Activated T-cell treated with anti-CD3 and anti-CD28 coated beads, Interleukin-2, amount 50 U/mL, for 48 hours (primary cell): ENCODE measurements at regions not wholly inside any gene's neighbourhood (a gene's known extent, or its start where the extent isn't known, plus 50 kb on each side); places are given as distances from the start of the nearest gene placed in this dataset.
"Not testable (repeated sequence)": the region's sequence is repeated elsewhere in the genome, so short reads cannot be mapped to it uniquely, and the experiment has no call there.

Experiments used
- DNase-seq, 2 experiments: peaks; one replicate each; pipeline ENCODE4 v3.0.0-alpha.2; 2020

DNA sequence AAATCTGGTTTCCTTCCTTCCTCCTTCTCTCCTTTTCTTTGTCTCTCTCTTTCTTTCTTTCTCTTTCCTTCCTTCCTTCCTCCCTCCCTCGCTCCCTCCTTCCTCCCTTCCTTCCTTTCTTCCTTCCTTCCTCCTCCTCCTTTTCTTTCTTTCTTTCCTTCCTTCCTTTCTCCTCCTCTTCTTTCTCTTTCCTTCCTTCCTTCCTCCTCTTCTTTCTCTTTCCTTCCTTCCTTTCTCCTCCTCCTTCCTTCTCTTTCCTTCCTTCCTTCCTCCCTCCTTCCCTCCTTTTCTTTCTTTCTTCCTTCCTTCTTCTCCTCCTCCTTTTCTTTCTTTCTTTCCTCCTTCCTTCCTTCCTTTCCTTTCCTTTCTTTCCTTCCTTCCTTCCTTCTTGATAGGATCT, 61.2 kb downstream of the VIP start:
- no peak for DNase-seq

DNA sequence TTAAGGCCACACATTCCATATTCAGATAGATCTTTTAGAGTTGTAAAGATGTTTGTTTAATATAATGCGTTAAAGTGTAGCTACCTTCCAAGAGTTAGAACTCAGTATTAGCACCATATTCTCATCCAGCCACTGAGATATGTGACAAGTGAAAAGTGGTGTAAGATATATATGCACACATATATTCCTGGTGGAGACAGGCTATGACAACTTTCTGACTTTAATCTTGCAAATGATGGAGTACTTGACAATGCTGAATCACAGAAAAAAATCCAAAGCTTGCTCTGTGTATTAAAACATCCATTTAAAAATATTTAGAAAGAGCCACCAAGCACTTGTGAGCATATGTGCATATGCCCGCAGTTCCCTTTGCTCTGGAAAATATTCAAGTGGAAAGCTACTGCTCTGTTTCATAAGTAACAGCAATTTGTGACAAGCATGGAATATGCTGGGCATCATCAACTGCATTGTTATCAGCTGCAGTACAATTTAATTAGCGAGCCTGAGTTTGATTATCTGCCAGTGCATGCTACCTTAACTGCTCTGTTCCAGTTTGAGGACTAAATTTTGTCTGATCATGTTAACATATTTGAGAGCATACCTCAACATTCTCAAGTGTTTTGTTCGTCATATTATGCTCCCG, 64.8 kb downstream of the VIP start:
- DNase-seq, result no peak

DNA sequence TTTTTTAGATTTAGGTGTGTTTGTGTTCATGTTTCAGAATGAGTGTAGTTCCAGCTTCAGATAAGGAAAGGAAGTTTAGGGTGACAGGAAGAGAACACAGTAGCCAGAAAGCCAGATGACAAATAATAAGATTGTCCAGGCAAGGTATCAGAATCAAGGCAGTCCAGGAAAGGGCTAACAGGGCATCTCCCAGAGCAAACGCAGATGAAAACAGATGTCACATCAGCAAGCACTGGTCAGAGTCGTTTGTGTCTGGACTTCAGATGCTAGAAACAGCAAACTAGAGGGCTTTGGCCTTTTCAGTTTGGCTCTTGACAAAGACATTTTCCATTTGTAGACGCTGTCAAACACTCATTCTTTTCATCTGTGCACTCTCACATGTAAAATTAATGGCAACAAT, 65.5 kb downstream of the VIP start:
- no peak for DNase-seq

DNA sequence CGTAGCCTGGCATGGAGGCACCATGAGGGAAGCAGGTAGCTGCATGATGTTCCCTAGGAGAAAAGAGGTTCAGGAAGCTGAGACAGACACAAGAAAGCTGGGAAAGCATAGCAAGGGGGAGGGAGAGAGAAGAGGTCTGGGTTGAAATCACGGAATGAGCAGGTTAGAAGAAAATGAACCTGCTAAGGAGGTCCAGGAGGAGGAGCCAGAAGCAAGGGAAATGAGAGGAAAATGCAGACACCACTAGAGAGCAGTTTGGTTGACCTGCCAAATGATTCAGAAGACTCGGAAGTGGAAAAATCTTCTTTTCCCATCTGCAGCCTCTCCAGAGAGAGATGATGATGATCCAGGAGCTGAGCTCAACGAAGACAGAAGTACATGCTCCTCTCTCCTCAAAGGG, 70.9 kb downstream of the VIP start:
- no peak for DNase-seq

DNA sequence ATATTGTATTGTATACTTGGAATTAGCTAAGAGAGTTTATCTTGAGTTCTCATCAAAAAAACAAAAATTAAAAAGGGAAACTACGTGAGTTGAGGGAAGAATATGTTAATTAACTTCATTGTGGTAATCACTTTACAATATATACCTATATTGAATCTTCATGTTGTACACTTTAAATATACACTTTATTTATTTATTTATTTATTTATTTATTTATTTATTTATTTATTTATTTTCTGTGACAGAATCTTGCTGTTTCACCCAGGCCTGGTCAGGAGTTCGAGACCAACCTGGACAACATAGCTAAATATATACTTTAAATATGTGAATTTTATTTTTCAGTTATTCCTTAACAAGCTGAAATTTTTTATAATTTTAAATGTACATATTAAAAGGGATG, 74.1 kb downstream of the VIP start:
- no peak for DNase-seq

DNA sequence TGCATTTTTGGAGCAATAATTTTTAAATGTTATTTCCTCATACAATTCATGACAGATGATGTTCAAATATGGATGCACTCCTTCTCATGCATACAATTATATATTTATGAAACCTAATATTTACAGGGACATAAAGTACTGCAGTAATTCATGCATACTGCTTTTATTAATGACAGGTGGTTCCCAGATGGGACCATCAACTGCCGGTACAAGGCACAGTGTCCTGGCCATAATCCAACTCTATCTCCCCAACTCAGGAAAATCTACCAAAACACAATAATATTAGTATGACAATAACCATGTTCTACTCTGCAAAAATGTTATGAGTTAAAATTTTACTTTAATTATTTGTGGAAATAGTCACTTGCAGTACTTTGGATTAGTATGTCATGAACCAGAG, 77.8 kb downstream of the VIP start:
- DNase-seq, result no peak

DNA sequence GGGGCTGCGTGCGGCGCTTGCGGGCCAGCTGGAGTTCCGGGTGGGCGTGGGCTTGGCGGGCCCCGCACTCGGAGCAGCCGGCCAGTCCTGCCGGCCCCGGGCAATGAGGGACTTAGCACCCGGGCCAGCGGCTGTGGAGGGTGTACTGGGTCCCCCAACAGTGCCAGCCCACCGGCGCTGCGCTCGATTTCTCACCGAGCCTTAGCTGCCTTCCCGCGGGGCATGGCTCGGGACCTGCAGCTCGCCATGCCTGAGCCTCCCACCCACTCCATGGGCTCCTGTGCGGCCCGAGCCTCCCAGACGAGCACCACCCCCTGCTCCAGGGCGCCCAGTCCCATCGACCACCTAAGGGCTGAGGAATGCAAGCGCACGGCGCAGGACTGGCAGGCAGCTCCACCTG, 83.8 kb downstream of the VIP start:
- not testable (repeated sequence) for DNase-seq

DNA sequence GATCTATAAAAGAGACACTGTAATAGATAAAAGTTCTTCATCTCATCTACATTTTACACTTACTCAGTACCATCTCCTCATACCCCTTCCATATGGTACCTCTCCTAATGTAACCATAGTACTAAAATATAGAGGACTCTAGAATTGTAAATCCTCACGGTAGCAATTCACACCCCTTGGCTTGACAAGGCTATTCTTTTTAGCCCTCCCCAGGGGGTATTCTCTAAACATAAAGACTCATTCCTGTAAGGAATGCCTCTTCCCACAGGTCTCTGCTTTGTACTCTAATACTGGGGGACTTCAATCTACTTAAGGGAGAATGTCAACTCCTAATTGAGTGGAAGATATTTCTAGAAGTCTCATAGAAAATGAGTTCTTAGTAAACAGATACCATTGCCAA, 85.9 kb downstream of the VIP start:
- DNase-seq, result no peak

DNA sequence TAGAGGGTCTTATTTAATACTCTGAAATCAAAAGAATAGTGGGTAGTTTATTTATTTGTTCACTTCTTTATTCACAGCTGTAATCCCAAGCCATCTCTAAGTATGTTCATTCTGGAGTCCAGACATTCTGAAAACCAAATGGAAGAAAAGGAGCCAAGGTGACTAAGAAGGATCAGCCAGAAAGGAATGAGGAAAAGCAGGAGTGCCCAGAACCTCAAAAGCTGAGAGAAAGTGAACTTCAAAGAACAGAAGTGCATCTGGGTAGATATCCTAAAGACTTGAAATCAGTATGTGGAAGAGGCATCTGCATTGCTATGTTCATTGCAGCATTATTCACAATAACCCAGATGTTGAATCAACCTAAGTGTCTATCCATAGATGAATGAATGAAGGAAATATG, 94.8 kb downstream of the VIP start:
- no peak for DNase-seq

DNA sequence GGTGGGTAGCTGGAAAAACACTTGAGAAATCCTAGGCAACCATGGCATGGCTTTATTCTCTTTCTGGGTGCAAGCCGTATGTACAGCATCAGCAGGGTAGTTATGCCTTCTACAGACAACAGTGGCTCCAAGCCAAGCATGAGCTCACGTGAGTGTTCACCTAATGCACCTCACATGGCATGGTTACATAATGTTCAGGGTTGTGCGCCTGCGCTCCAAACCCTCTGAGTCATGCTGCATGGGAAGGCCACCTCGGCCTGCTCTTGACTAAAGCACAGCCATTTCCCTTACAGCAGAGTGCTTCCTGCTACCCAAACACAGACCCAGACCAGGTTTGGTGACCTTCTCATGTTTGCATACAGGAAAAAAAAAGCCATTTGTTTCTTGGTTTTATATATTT, 96.2 kb downstream of the VIP start:
- DNase-seq, result no peak

DNA sequence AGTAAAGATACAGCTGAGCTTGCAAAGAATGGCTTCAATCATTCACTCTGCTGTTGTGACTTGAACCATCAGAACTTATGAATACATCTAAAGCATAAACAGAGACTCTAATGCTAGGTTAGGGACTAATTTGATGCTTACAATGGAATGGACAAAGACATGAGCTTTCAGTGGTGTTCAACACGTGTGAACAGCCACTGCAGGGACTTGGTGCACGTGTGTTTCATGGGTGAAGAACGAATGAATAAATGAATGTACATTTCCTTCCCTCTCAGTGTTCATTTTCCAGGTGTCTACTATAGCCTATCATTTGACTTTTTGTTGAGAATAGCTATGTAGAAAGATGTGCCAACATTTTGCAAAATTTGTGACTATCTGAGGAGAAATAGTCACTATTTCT, 98.3 kb downstream of the VIP start:
- no peak for DNase-seq

DNA sequence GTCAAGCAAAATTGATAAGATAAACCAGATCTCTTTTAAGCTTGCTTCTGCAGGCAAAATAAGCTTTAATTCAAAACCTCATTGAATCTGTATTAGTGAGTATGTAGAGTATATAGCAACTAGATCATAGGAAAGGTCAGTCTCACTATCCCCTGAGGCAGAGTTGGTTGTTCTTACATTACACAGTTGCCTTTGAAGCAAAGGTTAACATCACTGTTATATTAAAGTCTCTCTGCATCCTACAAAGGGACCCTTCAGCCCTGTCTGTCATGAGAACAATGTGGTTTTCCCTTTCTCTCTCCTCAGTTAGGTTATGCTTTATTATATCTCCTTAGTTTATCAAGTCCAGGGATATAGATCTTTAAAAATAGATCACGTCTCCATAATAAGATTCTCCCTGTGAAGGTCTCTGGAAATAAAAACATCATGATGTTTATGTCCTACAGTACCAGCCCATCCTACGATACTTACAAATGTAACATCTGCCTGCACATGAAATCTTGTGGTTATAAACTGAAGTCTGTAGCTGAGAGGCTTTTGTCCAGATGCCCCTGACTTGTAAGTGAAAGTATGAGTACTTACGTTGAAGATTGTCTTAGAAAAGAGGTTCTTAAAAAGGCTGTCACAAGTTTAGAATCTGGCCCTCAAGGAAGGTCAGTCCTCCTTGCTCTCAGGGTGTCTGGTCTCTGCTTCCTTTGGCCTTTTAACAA, 103.6 kb downstream of the VIP start:
- no peak for DNase-seq

DNA sequence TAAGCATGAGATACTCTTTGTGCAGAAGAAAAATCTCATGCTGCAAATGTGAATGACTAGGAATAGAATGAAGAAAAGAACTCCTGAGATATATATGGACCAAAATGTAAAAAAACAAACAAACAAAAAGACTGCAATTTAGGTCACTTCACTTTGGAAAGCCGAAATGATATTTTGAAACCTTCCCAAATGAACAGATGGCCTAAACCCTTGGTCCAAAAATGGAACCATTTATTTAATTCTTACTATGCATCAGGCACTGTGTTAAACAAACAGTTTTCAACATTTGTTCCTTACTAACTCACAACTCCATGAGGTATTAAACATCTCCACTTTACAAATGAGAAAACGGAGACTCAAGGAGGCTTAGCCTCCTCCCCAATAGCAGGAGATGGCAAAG, 107.5 kb downstream of the VIP start:
- DNase-seq, result no peak

DNA sequence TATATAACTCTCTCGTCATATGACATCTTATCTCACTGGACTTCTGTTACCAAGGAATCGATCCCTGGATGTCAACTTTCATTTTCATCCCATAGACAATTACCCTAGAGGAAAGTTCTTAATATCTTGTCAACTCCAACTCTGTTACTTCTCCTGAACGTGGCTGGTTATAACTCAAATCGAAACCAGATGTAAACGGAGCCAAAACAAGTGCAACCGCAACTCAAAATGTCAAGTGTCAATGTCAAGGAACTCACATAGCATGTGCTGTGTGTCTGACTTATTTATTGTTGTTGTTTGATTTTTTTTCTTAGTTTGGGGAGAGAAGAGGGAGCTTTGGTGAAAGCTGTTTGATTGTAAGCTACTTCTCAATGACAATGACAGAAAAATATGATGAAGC, 108.6 kb downstream of the VIP start:
- no peak for DNase-seq

DNA sequence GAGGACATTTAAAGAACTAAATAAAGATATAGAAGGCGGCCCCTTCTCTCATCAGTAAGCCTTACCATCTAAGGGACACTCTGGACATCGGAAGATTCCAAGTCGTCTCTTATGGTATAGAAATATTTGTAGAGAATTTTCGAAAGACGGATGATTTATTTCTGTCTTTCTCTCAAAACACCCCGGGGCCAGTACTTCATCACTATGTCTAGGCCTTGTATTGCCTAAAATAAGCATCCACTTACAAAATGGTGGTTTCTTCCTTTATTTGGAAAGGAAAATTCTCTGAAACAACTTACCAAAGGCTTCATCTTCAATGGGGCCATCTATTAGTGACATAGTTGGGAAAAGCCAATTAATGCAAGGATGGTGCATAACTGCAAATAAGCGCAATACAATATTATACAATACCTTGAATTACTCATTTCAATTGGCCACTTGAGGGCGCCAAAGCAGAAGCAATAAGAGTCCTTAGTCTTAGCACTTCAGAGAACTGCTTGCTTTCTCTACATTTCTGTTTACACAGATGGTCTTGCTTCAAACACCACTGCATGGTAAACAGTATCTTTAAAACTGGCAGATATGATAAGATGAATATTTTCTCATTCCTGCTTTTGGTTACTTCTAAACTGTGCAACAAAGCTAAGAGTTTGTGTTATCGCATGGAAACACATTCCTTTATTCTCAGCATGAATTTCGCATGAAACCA, 113.2 kb downstream of the VIP start:
- DNase-seq, result peak; percentile 53 to 56

DNA sequence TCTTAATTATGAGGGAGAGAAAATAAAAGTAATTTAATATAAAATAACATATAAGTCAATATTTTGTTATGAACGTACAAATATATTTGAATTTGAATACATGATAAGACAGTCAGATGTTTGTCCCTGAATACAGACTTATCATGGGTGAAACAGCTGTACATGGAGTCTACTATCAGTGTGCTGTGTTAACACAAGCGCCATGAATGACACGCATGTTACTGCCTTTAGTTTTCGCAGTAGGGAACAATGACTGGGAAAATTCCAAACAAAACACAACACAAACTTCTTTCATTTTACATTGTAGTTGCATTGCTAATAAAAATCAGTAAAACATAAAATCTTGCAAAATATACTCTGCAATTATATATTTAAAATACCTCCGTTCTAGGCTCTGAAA, 108.6 kb downstream of the FBXO5 start:
- no peak for DNase-seq

DNA sequence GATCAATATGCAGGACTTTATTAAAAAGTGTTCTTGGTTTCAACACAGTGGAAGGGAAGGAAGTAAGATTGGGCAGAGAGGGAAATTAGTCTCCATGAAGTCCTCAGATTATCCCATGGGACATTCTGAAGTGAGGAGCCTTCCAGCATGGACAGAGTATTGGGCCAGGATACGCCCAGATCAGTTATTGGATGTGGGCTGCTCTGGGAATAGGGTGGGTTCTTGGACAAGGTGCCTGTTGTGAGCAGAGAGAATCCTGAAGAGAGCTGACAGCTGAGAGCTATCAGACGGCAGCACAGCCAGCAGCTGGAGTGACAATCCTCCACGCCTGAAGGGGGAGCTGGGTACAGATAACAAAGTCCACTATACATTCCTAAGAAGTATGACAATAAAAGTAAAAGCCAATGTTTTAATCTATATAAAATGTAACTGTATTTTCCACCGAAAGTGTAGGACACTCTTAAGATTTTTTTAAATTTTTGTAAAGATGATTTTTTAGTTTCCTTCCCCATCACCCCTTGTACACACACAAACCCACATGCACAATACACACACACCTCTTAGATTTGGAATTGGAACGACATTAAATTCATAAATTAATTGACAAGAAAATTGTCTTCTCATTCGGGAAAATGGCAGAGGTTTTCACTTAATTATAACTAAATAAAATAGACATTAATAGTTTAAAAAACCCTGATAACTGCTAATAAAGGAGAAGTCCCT, 107.8 kb downstream of the FBXO5 start:
- DNase-seq, result no peak

DNA sequence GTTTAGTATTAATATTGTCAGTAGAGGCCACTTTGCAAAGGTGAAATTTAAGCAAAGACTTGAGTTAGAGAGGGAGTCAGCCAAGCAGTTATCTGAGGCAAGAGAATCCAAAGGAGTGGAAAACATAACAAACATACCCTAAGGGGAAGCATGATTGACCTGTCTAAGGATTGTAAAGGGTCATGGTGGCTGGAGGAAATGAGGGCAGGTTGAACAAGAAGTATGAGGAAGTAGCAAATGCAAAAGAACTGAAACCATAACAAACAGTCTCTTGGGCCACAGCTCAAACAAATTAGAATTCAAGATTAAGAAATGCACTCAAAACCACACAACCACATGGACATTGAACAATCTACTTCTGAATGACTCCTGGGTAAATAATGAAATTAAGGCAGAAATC, 103.2 kb downstream of the FBXO5 start:
- no peak for DNase-seq

DNA sequence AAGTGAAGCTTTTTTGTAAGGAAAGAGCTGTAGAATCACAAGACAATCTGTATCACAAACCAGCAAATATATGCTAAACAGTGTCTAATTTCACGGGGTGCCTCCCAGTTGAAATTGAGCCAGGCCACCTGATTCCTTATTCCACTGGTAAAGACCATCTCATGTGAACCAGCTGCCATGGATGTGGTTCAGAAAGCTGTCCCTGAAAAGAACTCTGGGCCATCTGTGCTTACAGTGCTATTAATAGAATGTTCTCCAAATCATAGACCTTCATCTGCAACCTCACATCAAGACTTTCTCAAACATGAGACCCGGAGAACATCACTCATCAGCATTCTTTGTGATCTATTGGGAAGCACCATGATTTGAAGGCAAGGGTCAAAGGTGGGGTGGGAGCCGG, 89.7 kb downstream of the FBXO5 start:
- no peak for DNase-seq

DNA sequence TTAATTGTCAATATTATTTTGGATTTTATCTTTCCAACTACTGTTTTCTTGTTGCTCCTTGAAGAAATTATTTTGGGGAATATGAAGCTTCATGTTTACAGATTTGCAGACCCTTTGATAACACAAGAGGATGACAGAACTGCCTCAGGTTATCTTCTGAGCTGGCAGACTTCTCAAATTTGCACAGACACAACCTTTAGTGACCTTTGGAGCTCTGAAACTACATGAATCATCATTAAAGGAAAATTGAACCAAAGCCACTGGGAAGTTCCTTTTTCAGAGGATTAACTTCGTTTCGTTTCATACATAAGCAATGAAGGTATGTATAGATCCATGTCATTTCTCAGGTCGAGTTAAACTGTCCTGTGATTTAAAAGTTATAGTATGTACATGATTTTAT, 85.9 kb downstream of the FBXO5 start:
- DNase-seq, result no peak

DNA sequence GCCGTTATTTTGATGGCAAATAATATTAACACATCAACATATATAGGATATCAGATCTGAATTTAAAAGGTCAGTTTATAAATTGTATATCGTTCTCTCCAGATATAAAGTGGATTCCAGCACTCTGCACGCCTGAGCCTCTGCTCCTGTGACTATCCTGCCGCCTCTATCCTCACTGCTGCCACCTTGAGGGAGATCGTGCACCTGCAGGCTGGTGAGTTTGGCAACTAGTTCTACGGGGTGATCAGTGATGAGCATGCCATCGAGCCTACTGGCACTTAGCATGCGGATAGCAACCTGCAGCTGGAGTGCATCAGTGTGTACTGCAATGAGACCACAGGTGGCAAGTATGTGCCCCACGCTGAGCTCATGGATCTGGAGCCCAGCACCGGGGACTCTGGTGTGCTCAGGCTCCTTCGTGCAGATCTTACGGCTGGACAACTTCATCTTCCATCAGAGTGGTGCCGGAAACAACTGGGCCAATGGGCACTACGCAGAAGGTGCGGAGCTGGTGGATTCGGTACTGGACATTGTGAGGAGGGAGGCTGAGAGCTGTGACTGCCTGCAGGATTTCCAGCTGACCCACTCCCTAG, 84.9 kb downstream of the FBXO5 start:
- peak; percentile 83 to 86 for DNase-seq

DNA sequence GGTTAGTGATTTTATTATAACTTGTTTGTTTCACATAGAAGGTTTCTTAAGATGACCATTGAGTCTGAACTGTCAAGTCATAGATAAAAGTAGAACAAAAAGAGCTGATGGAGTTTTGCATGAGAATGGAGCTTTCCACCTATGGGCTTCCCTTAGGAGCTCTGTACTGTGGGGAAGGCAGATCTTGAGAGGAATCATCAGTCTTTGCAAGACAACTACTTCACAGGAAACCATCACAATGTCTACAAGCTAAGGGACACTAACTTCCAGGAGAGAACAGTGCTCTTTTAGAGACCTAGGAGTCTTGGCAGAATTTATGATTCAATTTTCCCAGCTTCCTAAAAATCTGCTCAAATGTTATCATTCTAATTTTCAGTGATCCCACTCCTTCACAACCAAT, 78.2 kb downstream of the FBXO5 start:
- DNase-seq, result no peak

DNA sequence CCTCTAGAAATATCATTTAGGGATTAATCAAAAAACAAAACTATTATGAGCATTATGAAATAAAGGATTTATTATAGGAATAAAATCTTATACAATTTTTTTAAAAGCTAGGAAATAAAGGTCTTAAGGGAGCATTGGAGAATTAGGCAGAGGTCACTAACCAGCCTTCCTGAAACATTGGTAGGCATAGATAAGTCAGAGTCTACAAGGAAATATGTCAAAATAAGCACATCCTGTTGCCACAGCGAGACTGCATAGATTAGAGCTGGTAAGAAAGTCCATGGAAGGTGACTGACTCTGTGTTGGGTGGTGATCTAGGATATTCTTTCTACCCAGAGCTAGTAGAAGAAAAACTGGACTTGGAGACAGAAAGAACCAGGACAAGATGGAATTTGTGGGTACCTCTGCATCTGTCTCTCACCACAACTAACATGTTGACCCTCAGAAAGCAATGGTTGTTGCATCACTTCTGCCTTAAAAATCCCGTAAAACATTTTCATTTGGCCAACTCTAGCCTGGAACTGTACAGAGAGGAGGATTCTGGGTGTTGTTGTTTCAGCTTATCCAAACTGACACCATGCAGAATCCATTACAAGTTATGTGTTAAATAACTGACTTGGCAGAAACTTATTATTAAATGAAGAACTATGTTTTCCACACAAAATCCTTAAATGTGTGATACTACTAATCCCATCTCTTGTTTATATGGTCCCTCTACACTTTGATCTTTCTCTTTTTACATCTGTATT, 77.1 kb downstream of the FBXO5 start:
- DNase-seq, result no peak
